SK-N-MC (cell line): ENCODE measurements at regions not wholly inside any gene's neighbourhood (a gene's known extent, or its start where the extent isn't known, plus 50 kb on each side); places are given as distances from the start of the nearest gene placed in this dataset.

Experiments used
- EZH2 ChIP-seq: fragments of 200-600 bp; sonication (generic); IDR thresholded peaks from one replicate; pipeline ENCODE4 v1.6.1; 2017; ENCODE audit warnings: antibody characterized with exemption
- POLR2AphosphoS5 ChIP-seq: IDR thresholded peaks from 2 replicates; pipeline ENCODE4 v1.6.1; 2012; ENCODE audit warnings: mild to moderate bottlenecking, low read depth, low read length, borderline replicate concordance

DNA sequence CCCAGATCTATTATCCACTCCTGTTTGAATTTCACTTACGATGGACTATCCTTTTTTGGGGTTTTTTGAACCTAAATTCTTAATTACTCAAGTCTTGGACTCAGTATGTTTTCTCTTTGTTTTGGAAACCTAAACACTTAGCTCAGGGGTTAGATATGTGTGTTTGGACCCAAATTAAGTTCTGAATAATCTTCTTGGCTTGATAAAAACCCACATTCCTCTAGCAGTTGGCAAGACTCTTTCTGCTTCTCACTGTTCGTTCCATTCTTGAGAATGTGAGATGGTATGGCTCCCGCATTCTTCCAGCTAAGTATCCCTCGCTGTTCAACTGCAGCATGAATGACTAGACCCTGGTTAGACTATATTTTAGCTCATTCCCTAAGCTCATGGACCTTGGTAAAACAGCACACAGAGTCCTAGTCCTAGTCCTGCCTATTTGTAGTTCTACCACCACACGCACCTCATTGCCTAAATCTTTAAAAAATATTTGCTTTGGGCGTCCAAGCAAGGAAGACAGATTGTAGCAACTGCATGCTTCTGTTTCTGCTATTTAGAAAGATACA lies 860.0 kb downstream of the RPS29 start:
- TF ChIP-seq EZH2 (no peak), POLR2AphosphoS5 (no peak)
